WI38 (cell line): ENCODE measurements at regions not wholly inside any gene's neighbourhood (a gene's known extent, or its start where the extent isn't known, plus 50 kb on each side); places are given as distances from the start of the nearest gene placed in this dataset.

Experiments
- H3K4me3 ChIP-seq: 2 replicates; pipeline ENCODE4 v1.5.1; 2011; ENCODE audit warnings: low read depth, mild to moderate bottlenecking, control low read depth, low read length
- TF ChIP-seq, protein P1 (sequence below): IDR thresholded peaks from 2 replicates; pipeline ENCODE4 v1.5.1; 2012; ENCODE audit warnings: low read depth, mild to moderate bottlenecking, control low read depth, low read length

DNA sequence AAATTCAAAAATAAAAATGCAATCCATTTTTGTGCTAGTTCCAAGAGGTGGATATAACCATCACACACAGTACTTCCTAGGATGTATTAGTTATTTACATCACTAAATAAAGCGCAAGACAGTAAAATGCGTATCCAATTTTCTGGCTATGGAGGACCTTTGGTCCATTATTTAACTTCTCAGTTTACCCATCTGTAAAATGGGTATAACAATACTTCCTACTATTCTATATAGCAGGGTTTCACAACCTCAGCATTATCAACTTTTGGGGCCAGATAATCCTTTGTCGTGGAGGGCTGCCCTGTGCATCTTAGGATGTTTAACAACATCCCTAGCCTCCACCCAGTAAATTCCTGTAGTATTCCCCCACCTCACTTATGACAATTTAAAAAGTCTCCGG is 275.1 kb upstream of the PKDCC start:
- H3K4me3 ChIP-seq = no peak overlapping the region
- TF ChIP-seq, protein P1, sequence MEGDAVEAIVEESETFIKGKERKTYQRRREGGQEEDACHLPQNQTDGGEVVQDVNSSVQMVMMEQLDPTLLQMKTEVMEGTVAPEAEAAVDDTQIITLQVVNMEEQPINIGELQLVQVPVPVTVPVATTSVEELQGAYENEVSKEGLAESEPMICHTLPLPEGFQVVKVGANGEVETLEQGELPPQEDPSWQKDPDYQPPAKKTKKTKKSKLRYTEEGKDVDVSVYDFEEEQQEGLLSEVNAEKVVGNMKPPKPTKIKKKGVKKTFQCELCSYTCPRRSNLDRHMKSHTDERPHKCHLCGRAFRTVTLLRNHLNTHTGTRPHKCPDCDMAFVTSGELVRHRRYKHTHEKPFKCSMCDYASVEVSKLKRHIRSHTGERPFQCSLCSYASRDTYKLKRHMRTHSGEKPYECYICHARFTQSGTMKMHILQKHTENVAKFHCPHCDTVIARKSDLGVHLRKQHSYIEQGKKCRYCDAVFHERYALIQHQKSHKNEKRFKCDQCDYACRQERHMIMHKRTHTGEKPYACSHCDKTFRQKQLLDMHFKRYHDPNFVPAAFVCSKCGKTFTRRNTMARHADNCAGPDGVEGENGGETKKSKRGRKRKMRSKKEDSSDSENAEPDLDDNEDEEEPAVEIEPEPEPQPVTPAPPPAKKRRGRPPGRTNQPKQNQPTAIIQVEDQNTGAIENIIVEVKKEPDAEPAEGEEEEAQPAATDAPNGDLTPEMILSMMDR = no peak

DNA sequence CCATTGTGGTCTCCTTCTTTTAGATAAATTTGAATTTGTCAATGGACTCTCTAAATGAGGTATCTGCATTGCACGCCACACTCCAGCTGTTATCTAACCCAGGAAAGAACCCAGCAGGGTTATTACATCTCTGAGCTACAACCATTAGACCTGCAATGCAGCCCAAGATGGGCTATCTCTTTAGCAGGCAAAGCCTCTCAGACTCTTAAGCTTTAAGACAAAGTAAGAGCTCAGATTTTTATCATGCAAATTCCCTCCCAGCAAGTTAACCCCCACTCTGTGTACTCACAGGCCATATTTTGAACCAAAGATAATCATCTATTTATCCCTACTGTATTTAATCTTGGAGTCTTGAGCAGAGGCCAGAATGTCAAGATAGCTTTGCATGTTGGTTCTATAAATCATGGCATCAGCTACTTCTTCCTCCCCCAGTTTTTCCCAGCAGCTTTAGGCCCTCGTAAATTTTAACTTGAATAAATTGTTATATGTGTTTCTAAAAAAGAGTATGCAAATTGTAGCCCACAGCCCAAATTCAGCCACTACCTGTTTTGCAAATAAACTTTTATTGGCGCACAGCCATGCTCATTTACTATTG is 273.7 kb upstream of the PKDCC start:
- no peak overlapping the region for H3K4me3 ChIP-seq
- TF ChIP-seq, protein P1 = no peak

DNA sequence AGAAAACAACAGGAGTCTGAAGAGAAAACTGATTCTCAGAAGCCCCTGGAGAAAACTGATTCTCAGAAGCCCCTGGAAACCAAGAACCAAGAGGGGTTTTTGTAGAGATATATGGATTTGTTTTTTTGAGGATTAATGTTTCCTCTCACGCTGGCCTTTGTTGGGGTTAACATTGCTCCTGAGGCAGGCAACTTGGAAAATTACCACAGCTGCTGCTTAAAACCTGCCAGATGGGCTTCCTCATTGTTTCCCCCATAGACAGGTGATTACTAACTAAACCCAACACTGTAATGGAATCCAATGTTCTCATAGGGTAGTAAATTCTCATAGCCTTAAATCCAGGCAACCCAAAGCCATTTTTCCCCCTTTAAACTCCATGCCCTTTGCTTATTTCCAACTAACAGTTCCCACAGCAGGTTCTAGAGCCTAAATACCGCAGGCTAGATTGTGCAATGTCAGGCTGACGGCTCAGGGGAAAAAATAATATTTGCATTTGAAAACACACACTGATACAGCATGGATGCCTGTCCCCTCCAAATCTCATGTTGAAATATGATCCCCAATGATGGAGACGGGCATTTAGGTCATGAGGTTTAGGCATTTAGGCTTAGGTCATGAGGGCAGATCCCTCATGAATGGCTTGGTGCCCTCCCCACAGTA is 272.3 kb upstream of the PKDCC start:
- no peak overlapping the region for H3K4me3 ChIP-seq
- TF ChIP-seq, protein P1 = no peak

GRCh38 chr2:41779888-41780287 is 267.9 kb upstream of the PKDCC start:
- H3K4me3 ChIP-seq = no peak overlapping the region
- TF ChIP-seq, protein P1 = no peak

DNA sequence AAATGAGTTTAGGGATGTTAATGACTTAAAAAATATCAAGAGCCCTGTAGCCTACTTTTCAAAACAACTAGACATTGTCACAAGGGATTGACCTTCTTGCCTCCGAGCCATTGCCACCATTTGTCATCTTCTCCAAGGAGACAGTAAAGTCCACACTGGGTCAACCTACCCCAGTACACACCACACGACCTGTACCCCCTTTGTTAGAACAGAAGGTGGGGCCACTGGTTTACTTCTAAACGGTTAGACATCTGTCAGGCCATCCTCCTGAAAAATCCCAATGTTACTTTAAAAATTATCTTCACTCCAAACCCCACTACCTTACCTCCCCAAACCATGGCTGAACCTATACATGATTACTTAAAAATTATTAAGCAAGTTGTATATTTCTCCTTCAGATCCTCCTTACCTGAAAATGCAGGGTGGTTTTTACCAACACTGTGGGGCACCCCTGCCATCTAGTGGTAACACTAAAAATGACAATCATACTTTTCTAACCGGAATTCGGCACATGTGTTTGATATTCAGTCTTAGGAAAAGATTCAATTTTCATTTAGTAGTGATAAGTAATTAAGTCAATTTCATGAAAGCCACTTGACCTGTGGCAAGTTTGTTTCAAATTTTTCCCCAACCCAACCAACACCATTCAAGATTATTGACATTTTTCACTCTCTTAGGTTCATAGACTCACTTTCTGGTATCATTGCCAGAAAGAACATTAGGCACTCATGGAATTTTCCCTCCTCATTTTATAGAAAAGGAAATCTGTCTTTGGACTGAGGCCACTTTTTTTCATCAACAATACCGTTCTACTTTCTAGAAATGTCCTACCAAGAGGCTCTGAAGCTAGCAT is 265.3 kb upstream of the PKDCC start:
- no peak overlapping the region for H3K4me3 ChIP-seq
- TF ChIP-seq, protein P1 = peak; percentile 50

- H3K4me3 ChIP-seq = no peak overlapping the region
- TF ChIP-seq, protein P1 = no peak
Observed at GRCh38 chr2:41784496-41784895, 263.3 kb upstream of the PKDCC start.
